GM19438 (cell line): ENCODE measurements at regions not wholly inside any gene's neighbourhood (a gene's known extent, or its start where the extent isn't known, plus 50 kb on each side); places are given as distances from the start of the nearest gene placed in this dataset.
"Not testable (repeated sequence)": the region's sequence is repeated elsewhere in the genome, so short reads cannot be mapped to it uniquely, and the experiment has no call there.

ENCODE experiments used
- ATAC-seq: cut with Tn5 transposase; IDR thresholded peaks from one replicate; pipeline ENCODE4 v1.9.1; 2021; ENCODE audit warnings: low read depth; ENCODE audit not compliant: unreplicated experiment

- ATAC-seq = not testable (repeated sequence)
These were observed 76.4 kb upstream of the ZNF658 start for GRCh38 chr9:66824169-66824568.

GRCh38 chr9:66829853-66830252 is 70.7 kb upstream of the ZNF658 start:
- ATAC-seq = not testable (repeated sequence)

DNA sequence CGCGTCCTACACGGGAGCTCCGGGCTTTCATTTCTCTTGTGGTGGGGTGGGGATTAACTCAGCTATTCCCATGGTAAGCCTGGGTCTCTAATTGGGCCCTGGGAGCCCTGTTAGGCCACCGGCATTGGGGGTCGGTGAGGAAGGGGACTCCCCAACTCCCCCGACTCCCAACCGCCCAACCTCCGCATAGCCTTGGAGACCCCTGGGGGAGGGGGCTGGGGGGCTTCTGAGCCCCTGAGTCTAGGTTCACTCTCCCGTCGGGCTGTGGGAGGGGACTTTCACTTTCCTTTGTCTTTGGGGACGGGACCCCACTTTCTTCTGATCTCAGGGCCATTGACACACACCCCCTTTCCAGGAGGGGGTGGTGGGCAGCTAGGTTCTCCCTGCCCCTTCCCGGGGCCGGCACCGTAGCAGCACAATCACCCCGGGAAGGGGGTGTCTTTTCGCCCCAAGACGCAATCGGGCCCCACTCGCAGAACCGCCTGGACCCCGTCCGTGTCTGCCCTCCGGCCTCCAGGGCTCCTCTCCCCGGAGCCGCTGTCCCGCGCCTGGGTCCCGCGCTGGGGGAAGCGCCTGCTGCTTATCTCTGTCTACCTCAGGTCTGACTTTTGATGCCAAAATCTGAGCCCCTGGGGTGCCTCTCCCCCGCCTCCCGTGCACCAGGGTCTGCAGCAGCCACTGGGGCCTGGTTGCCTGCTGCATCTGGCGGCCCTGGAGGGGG is 69.6 kb upstream of the ZNF658 start:
- ATAC-seq = not testable (repeated sequence)

GRCh38 chr9:66832222-66832621 is 68.3 kb upstream of the ZNF658 start:
- not testable (repeated sequence) for ATAC-seq

DNA sequence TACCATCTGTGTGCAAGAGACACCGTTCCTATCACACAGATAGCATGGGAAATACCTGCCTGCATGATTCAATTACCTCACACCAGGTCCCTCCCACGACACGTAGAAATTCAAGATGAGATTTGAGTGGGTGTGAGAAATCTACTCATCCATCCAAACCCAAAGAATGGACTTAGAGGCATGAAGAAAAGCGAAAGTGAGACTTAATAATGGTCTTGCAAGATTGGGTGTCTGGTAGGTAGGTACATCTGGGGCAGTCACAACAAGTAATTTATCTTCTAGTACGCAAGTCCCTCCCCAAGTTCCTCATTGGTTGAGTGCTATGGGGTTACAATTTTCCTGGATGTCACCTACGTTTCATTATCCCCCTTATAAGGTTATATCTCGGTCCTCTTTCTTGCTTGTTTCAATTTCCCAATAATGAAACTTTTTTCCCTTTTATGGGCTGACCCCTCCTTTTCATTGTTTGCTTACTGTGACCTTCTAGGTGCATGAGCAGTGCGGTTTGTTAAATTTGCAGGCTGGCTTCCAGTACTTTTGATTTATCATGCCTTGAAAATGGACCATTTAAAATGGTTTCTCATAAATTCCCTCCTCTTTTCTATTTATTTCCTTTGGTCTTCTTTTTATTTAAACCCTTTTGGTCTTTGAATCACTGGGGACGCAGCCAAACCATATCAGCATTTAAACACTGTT is 63.1 kb upstream of the ZNF658 start:
- ATAC-seq = not testable (repeated sequence)
